NT2/D1 (cell line): ENCODE measurements at regions not wholly inside any gene's neighbourhood (a gene's known extent, or its start where the extent isn't known, plus 50 kb on each side); places are given as distances from the start of the nearest gene placed in this dataset.

ENCODE experiments used
- DNase-seq: peaks from one replicate; pipeline ENCODE4 v3.0.0-alpha.2; 2011; ENCODE audit warnings: low read depth, low spot score
- H3K27me3 ChIP-seq: 2 replicates; pipeline ENCODE4 v1.6.0; 2011; ENCODE audit warnings: mild to moderate bottlenecking; ENCODE audit not compliant: insufficient read length, insufficient read depth
- H3K36me3 ChIP-seq: 2 replicates; pipeline ENCODE4 v1.6.1; 2011; ENCODE audit warnings: mild to moderate bottlenecking, low read length, mixed read lengths; ENCODE audit not compliant: insufficient read depth, insufficient read length
- H3K4me1 ChIP-seq: 2 replicates; pipeline ENCODE4 v1.5.1; 2011; ENCODE audit not compliant: insufficient read depth, insufficient read length
- H3K4me3 ChIP-seq: 2 replicates; pipeline ENCODE4 v1.5.1; 2011; ENCODE audit warnings: low read depth; ENCODE audit not compliant: insufficient read length
- H3K9ac ChIP-seq: 2 replicates; pipeline ENCODE4 v1.6.0; 2011; ENCODE audit warnings: low read depth; ENCODE audit not compliant: insufficient read length
- H3K9me3 ChIP-seq: 2 replicates; pipeline ENCODE4 v1.5.1; 2011; ENCODE audit warnings: mild to moderate bottlenecking, low read length; ENCODE audit not compliant: insufficient read depth
- SUZ12 ChIP-seq: IDR thresholded peaks from 2 replicates; pipeline ENCODE4 v1.6.1; 2011; ENCODE audit not compliant: insufficient read length, insufficient read depth; ENCODE audit errors: extremely low read depth
- YY1 ChIP-seq: IDR thresholded peaks from 2 replicates; pipeline ENCODE4 v1.6.1; 2011; ENCODE audit not compliant: insufficient read length, insufficient read depth
- ZNF274 ChIP-seq: IDR thresholded peaks from 2 replicates; pipeline ENCODE4 v1.6.1; 2011; ENCODE audit warnings: mild to moderate bottlenecking, low read depth, low read length

DNA sequence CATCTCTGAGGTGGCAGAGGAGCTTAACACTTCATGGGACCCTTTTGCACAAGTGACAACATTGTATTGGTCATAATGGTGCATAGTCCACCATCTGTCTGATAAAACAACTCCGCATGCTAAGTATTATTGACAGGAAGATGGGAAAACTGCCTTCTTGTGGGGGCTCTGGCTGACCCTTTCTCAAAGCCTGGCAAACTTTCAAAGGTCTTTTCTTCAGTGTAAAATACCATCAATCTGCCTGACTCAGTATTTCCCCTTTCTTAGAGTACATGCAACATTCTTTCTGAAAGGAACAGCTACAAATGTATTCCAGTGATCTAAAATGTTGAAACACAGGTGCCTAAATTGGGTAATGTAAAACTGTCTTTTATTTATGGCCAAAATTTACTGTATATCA lies 89.1 kb downstream of the NAA11 start:
- no peak for TF ChIP-seq YY1
- no peak for TF ChIP-seq SUZ12
- TF ChIP-seq ZNF274: no peak
- Histone ChIP-seq H3K27me3 (no peaks in the 10 kb centered on the region), H3K36me3 (no peaks in the 10 kb centered on the region), H3K4me1 (no peaks in the 10 kb centered on the region), H3K9ac (no peak overlapping the region), H3K4me3 (no peak overlapping the region), H3K9me3 (no peaks in the 10 kb centered on the region)
- no peak for DNase-seq

GRCh38 chr4:79235095-79235494 lies 90.8 kb downstream of the NAA11 start:
- no peaks in the 10 kb centered on the region for H3K36me3 ChIP-seq
- TF ChIP-seq ZNF274 (no peak), YY1 (no peak), SUZ12 (no peak)
- no peaks in the 10 kb centered on the region for H3K4me1 ChIP-seq
- H3K9ac ChIP-seq: no peak overlapping the region
- H3K27me3 ChIP-seq: no peaks in the 10 kb centered on the region
- DNase-seq: no peak
- no peak overlapping the region for H3K4me3 ChIP-seq
- H3K9me3 ChIP-seq: no peaks in the 10 kb centered on the region

DNA sequence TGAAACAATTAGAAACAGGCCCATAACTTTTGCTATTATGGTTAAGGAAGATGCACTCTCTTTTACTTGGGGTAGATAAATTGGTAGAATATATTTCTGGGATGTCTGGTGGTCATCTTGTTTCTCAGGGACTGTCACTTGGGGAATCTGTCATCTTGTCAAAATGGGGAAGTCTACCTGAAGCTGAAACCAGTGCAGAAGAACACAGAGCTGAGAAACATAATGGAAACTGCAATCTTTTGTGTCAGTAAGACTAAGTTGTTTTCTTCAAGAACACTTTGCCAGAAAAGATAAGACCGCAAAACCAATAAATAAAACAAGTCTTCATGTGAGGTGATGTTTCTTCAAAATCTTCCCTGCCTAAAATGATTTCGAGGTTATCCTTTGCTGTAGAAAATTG lies 92.0 kb downstream of the NAA11 start:
- no peak for DNase-seq
- TF ChIP-seq ZNF274 (no peak), SUZ12 (no peak), YY1 (no peak)
- Histone ChIP-seq H3K9me3 (no peaks in the 10 kb centered on the region), H3K4me3 (no peak overlapping the region), H3K27me3 (no peaks in the 10 kb centered on the region), H3K4me1 (no peaks in the 10 kb centered on the region), H3K9ac (no peak overlapping the region), H3K36me3 (no peaks in the 10 kb centered on the region)

DNA sequence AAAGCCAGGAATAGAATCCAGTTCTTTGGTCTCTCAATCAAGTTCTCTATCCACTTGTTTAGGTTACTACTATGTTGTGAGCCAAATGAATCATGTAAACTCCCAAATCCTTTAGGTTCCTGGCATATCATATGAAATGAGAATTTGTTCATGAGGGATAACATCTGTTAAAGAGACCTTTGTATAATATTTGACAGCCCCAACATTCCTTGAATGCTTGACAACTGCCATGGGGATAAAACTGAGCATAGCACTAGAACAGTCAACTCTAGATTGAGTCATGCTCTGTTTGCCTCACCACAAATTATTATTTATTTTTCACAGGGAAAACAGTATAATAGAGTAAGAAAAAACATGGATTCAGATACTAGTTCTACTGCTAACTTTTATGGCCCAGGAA lies 93.3 kb downstream of the NAA11 start:
- Histone ChIP-seq H3K9me3 (no peaks in the 10 kb centered on the region), H3K4me3 (no peak overlapping the region), H3K27me3 (no peaks in the 10 kb centered on the region), H3K9ac (no peak overlapping the region), H3K4me1 (no peaks in the 10 kb centered on the region), H3K36me3 (no peaks in the 10 kb centered on the region)
- DNase-seq: no peak
- TF ChIP-seq YY1: no peak
- no peak for TF ChIP-seq ZNF274
- no peak for TF ChIP-seq SUZ12

- DNase-seq: no peak
- Histone ChIP-seq H3K4me1 (no peaks in the 10 kb centered on the region), H3K4me3 (no peak overlapping the region), H3K9me3 (no peaks in the 10 kb centered on the region), H3K36me3 (no peaks in the 10 kb centered on the region), H3K9ac (no peak overlapping the region), H3K27me3 (no peaks in the 10 kb centered on the region)
- TF ChIP-seq ZNF274 (no peak), SUZ12 (no peak), YY1 (no peak)
Measured at GRCh38 chr4:79227860-79228259, 98.0 kb downstream of the NAA11 start.

GRCh38 chr4:79225360-79225759 lies 100.5 kb downstream of the NAA11 start:
- no peaks in the 10 kb centered on the region for H3K4me1 ChIP-seq
- DNase-seq: no peak
- no peak overlapping the region for H3K4me3 ChIP-seq
- no peaks in the 10 kb centered on the region for H3K9me3 ChIP-seq
- no peak overlapping the region for H3K9ac ChIP-seq
- no peaks in the 10 kb centered on the region for H3K27me3 ChIP-seq
- no peaks in the 10 kb centered on the region for H3K36me3 ChIP-seq
- no peak for TF ChIP-seq SUZ12
- no peak for TF ChIP-seq YY1
- TF ChIP-seq ZNF274: no peak

GRCh38 chr4:79224777-79225104 lies 101.1 kb downstream of the NAA11 start:
- DNase-seq: no peak
- Histone ChIP-seq H3K4me3 (no peak overlapping the region), H3K9ac (no peak overlapping the region), H3K9me3 (no peaks in the 10 kb centered on the region), H3K27me3 (no peaks in the 10 kb centered on the region), H3K4me1 (no peaks in the 10 kb centered on the region), H3K36me3 (no peaks in the 10 kb centered on the region)
- no peak for TF ChIP-seq ZNF274
- no peak for TF ChIP-seq SUZ12
